IPS-NIHi11 (cell line): ENCODE measurements at regions not wholly inside any gene's neighbourhood (a gene's known extent, or its start where the extent isn't known, plus 50 kb on each side); places are given as distances from the start of the nearest gene placed in this dataset.
"Not testable (repeated sequence)": the region's sequence is repeated elsewhere in the genome, so short reads cannot be mapped to it uniquely, and the experiment has no call there.

ENCODE experiments used
- DNase-seq: peaks from one replicate; pipeline ENCODE4 v3.0.0; 2012; ENCODE audit warnings: mixed read lengths, low spot score

GRCh38 chr5:163696579-163696887 is 191.1 kb downstream of the MAT2B start:
- no peak for DNase-seq

- no peak for DNase-seq
Observed at GRCh38 chr5:163706053-163706771, 200.8 kb downstream of the MAT2B start.

GRCh38 chr5:163712011-163712410 is 206.6 kb downstream of the MAT2B start:
- DNase-seq: no peak

DNA sequence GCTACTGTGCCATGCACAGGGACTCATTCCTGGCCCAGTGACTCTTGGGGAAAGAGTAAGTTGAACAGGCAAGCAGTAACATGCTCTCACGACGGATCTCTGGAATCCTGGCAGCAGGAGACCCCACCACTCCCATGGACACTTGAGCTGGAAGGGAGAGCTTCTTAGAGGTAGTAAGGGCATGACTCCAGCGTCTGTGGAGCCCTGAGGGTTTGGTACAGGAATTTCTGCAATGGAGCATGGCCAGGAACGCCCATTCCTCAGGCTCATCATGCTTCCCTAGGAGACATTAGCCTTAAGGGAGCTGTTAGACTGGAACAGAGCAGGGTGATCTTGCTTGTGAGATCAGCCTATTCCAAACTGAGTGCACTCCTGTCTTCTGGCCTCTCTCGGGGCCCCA is 212.9 kb downstream of the MAT2B start:
- no peak for DNase-seq

- DNase-seq: no peak
Observed at GRCh38 chr5:163724305-163724704, 218.9 kb downstream of the MAT2B start.

DNA sequence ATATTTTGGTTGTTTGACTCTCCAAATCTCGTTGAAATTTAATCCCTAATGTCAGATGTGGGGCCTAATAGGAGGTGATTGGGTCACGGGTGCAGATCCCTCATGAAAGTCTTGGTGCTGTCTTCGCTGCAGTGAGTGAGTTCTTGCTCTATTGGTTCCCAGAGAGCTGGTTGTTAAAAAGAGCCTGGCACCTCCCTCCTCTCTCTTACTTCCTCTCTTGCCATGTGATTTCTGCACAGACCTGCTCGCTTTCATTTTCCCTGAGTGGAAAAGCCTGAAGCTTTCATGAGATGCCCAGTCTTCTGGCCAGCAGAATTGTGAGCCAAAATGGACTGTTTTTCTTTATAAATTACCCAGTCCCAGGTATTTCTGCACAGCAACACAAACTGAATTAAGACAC is 221.6 kb downstream of the MAT2B start:
- DNase-seq: no peak

DNA sequence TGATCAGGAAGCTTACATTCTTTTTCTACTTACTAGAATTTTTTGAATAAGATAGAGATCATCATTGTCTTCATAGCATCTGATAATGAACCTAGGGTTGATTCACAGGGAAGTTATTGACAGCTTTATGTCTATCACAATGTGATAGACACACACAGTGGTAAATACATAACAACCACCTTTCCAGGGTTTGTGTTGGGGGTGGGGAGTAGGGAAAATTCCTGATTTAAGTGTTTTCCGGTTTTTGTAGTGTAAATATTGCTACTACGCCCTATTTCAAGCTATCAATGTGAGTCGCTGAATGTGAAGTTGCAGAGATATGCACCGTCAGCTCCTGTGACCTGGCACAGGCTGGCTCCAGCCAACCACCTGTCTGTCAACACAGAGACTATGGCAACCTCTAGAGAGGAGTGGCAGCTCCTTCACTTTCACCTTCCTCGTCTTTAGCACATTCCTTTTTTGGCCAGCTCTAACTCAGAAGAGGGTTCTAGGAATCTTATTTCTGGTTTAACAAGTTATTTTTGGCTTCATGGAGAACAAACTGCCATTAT is 224.9 kb downstream of the MAT2B start:
- DNase-seq: no peak

DNA sequence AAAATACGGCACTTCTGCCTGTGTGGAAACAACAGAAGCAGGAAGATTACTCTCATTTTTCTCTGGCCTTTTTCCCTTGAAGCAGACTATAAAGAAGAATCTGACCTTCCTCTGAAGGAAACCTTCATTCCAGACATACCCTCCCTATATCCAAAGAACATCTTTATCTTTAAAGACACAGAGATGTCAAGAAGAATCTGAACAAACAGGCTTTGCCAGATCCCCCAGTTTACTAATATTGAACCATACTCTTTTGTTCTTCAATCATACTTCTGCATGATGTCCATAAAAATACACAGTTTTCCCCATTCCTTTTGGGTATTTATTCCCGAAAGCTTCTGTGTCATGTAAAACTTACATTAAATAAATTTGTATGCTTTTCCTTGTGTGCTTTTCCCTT is 225.8 kb downstream of the MAT2B start:
- no peak for DNase-seq

GRCh38 chr5:163735069-163735468 is 229.7 kb downstream of the MAT2B start:
- no peak for DNase-seq

DNA sequence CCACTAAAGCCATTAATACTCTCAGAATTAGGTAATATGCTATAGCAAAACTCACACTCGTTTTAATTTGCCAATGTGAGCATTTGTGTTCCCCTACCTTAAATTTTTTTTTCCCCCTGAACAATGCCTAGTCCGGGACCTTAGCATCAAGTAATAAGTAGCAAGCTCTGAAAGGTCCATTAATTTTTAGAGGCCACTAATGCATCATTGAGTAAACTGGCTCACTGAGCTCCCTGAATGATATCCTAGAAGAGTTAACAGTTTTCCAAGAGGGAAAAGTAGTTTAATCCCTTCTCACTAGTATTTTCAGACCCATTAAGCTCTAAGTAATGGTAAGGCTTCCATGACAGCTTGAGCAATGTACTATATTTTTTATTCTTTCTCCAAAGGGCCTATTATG is 242.2 kb downstream of the MAT2B start:
- no peak for DNase-seq

GRCh38 chr5:163748934-163749333 is 243.5 kb downstream of the MAT2B start:
- no peak for DNase-seq

- DNase-seq: not testable (repeated sequence)
Observed at GRCh38 chr5:163750415-163750814, 245.0 kb downstream of the MAT2B start.

GRCh38 chr5:163755505-163755904 is 250.1 kb downstream of the MAT2B start:
- DNase-seq: no peak

DNA sequence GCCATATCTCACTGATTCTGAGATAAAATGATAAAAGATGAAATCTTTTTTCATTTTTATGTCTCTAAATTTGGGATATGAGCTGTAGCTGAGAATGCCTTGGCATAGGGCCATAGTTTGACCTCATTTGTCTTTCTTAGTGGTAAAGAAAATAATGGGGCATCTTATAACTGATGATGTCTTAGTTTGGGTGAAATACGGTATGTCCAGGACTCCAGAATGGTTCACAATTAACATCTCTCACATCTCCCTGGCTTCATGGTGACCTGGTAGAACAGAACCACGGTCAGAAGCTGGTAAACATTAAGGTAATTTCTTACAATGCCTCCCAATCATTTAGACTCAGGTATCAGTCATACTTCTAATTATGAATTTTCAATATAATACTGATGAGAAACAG is 250.8 kb downstream of the MAT2B start:
- DNase-seq: no peak

GRCh38 chr5:163757344-163757743 is 251.9 kb downstream of the MAT2B start:
- DNase-seq: no peak

GRCh38 chr5:163758283-163758711 is 252.9 kb downstream of the MAT2B start:
- no peak for DNase-seq

DNA sequence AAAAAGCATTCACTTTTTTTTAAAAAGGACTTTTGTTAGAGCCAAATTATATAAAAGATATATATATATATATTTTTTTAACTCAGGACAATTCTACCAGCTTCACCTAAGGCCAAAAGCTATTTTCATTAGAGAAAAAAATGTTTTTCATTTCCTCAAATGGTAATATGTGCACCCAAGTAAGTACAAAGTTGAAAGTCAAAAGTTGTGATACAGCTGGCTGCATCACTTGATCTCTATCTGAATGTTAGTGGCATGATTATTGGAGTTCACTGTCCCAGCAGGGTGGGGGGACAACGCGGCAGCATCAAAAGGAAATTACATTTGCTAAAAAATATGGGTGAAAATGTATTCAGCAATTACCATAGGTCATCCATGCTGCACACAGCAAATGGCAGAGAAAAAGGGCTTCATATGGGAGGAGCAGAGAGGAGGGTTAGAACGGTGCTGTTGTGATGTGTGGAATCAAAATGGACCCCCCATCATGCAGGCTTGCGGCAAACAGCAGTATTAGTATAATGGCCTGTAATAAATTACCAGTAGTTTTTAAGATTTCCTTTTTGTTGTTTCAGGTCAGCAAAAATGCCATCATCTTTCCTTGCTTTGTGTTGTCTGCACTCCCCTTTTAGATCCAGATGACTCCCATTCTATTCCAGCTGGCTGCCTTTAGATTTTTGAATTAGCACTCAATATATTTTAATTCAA is 253.7 kb downstream of the MAT2B start:
- DNase-seq: no peak

- no peak for DNase-seq
Observed at GRCh38 chr5:163760498-163760897, 255.1 kb downstream of the MAT2B start.

GRCh38 chr5:163766936-163767670 is 261.7 kb downstream of the MAT2B start:
- DNase-seq: no peak

DNA sequence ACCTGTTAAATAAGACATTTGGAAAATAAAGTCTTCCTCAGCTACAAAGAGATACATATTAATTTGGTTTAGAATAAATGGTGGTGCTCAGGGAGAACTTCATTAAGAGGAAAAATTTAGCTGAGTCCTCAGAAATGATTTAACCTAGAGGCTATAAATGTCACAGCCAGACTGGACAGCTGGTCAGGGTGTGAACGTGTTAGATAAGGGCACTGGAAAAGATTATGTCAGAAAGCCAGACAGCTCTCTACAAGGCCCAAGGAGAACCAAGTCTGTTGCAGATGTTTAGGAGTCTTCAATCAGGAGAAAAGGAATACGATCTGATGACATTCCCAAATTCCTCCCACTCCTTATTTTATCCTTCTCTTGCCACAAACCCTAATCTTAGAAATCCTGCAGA is 265.2 kb downstream of the MAT2B start:
- no peak for DNase-seq

- no peak for DNase-seq
Observed at GRCh38 chr5:163772241-163772640, 266.8 kb downstream of the MAT2B start.

GRCh38 chr5:163772644-163773043 is 267.2 kb downstream of the MAT2B start:
- no peak for DNase-seq

GRCh38 chr5:163773226-163773625 is 267.8 kb downstream of the MAT2B start:
- no peak for DNase-seq
